CD8-positive, alpha-beta memory T cell (primary cell): ENCODE measurements at regions not wholly inside any gene's neighbourhood (a gene's known extent, or its start where the extent isn't known, plus 50 kb on each side); places are given as distances from the start of the nearest gene placed in this dataset.

Experiments used
- CTCF ChIA-PET: fragments of 350-600 bp; sonication (Branson Sonifier 250); formaldehyde crosslinking; loops from one replicate; lab custom pipeline; 2021; ENCODE audit warnings: antibody characterized with exemption; lab: Charles Lee
- POLR2A ChIA-PET: fragments of 350-600 bp; sonication (Branson Sonifier 250); formaldehyde crosslinking; loops from one replicate; lab custom pipeline; 2021; ENCODE audit warnings: antibody characterized with exemption; lab: Charles Lee
- DNase-seq, 5 donors: peaks; one replicate each; pipeline versions ENCODE4 v3.0.0 to v3.0.0-alpha.2; 2020 to 2022; ENCODE audit warnings: mixed read lengths in 1 of 5
- H3K27ac ChIP-seq: one replicate; pipeline ENCODE4 v1.7.0; 2013; ENCODE audit warnings: low read depth, mild to moderate bottlenecking, low read length, moderate library complexity
- H3K27me3 ChIP-seq: 2 replicates; pipeline ENCODE4 v1.7.0; 2013; ENCODE audit warnings: low read length, mild to moderate bottlenecking; ENCODE audit not compliant: insufficient read depth, poor library complexity, severe bottlenecking
- H3K36me3 ChIP-seq: 2 replicates; pipeline ENCODE4 v1.7.0; 2013; ENCODE audit warnings: mild to moderate bottlenecking, low read length, moderate library complexity; ENCODE audit not compliant: insufficient read depth
- H3K4me1 ChIP-seq: 2 replicates; pipeline ENCODE4 v1.7.0; 2013; ENCODE audit warnings: mild to moderate bottlenecking, low read length, moderate library complexity; ENCODE audit not compliant: insufficient read depth
- H3K4me3 ChIP-seq: 2 replicates; pipeline ENCODE4 v1.7.0; 2013; ENCODE audit warnings: mild to moderate bottlenecking, low read length
- H3K9me3 ChIP-seq: 2 replicates; pipeline ENCODE4 v1.7.0; 2013; ENCODE audit warnings: mild to moderate bottlenecking, low read length
- H3K27ac Mint-ChIP-seq, 8 donors: one replicate each; pipeline ENCODE4 v1.8.0; 2020 to 2021; ENCODE audit warnings: mixed read lengths in 8 of 8, mild to moderate bottlenecking in 6 of 8, inconsistent platforms in 3 of 8, moderate library complexity in 3 of 8
- H3K27me3 Mint-ChIP-seq, 2 donors: one replicate each; pipeline ENCODE4 v1.8.0; 2020 to 2021; ENCODE audit warnings: mixed read lengths in 2 of 2, mild to moderate bottlenecking in 1 of 2, moderate library complexity in 1 of 2
- H3K36me3 Mint-ChIP-seq, 3 donors: one replicate each; pipeline ENCODE4 v1.8.0; 2020 to 2021; ENCODE audit warnings: mixed read lengths in 3 of 3, inconsistent platforms in 1 of 3, mild to moderate bottlenecking in 1 of 3
- H3K4me1 Mint-ChIP-seq, 3 donors: one replicate each; pipeline ENCODE4 v1.8.0; 2020 to 2021; ENCODE audit warnings: mixed read lengths in 3 of 3, inconsistent platforms in 1 of 3, mild to moderate bottlenecking in 1 of 3
- H3K4me3 Mint-ChIP-seq, 7 donors: one replicate each; pipeline ENCODE4 v1.8.0; 2020 to 2021; ENCODE audit warnings: mixed read lengths in 7 of 7, mild to moderate bottlenecking in 6 of 7, moderate library complexity in 4 of 7, inconsistent platforms in 2 of 7
- H3K9me3 Mint-ChIP-seq, 5 donors: one replicate each; pipeline ENCODE4 v1.8.0; 2020 to 2022; ENCODE audit warnings: mixed read lengths in 5 of 5, mild to moderate bottlenecking in 3 of 5, moderate library complexity in 2 of 5, inconsistent platforms in 1 of 5

DNA sequence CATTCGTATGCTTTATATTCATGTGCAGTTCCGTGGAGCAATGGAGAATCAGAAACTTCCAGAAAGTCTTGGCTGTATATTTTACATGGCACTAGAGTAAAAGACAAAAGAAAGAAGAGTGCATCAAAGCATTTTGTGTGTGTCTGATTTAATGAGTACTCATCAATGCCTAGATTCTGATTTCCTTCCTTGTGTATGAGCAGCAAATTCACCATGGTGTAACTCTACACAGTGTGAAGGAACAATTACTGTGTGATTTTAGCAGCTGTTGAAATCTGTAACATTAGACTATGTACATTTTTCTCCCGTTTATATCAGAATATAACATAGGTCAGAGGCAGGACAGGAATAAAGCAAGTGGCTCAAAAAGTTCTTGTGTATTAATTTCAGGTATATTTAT is 102.0 kb upstream of the TSC22D2 start:
- no peak for DNase-seq
- ChIA-PET POLR2A (no interaction called here), CTCF (no interaction called here)
- Mint-ChIP-seq H3K27me3 (peaks cover 7 to 58% of the 10 kb centered on the region in 2 donors), H3K36me3 (no peaks in the 10 kb centered on the region), H3K4me3 (no peak overlapping the region), H3K9me3 (no peaks in the 10 kb centered on the region), H3K4me1 (no peaks in the 10 kb centered on the region), H3K27ac (no peak overlapping the region)
- Histone ChIP-seq H3K27me3 (no peaks in the 10 kb centered on the region), H3K4me1 (no peaks in the 10 kb centered on the region), H3K36me3 (no peaks in the 10 kb centered on the region), H3K4me3 (no peak overlapping the region), H3K27ac (no peak overlapping the region), H3K9me3 (no peaks in the 10 kb centered on the region)

DNA sequence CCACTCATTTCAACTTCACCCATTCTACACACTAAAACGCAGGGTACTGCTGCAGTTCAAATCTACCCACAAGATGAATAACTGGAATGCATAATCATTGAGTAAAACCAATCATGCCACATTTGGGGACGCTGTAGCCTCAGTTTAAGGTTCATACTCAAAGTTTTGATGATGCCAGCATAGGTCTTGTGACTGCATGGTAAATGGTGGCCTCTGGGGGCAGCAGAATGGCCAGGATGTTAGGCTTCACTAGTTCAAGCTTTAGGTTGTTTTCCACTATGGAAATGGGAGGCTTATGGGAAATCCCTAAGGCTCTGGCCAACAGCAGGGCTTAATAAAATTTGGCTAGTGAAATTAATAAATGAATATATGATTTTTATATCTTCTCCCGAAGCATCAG is 104.3 kb upstream of the TSC22D2 start:
- no peaks in the 10 kb centered on the region for H3K27me3 ChIP-seq
- H3K4me3 ChIP-seq: no peak overlapping the region
- Mint-ChIP-seq H3K4me3 (no peak overlapping the region), H3K9me3 (no peaks in the 10 kb centered on the region), H3K4me1 (no peaks in the 10 kb centered on the region), H3K27ac (no peak overlapping the region), H3K27me3 (peaks cover 1 to 64% of the 10 kb centered on the region in 2 donors), H3K36me3 (no peaks in the 10 kb centered on the region)
- H3K9me3 ChIP-seq: no peaks in the 10 kb centered on the region
- H3K4me1 ChIP-seq: no peaks in the 10 kb centered on the region
- POLR2A ChIA-PET: no interaction called here
- no peak overlapping the region for H3K27ac ChIP-seq
- DNase-seq: no peak
- no peaks in the 10 kb centered on the region for H3K36me3 ChIP-seq
- CTCF ChIA-PET: interaction anchor here (0.8 kb wide), 1 partner anchor 14 kb away, joined by 3 read pairs; no protein-coding TSS in a partner anchor

DNA sequence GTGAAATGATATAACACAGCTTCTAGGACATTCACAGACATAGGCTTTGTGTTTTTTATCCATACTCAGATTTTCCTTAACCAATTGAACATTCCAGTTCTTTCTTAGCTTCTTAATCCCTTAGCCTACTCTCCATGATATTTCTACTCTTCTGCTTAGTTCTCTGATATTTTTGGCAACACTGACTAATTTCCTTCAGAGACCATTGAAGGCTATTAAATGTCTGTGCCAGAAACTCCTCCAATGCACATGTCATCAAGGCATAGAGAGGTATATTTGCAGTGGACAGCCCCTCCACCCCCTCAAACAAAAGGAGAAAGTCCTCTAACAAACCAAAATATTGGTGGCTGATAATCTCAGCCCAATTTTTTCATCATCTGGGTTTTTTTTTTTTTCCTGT is 105.9 kb upstream of the TSC22D2 start:
- H3K4me1 ChIP-seq: no peaks in the 10 kb centered on the region
- Mint-ChIP-seq H3K27ac (no peak overlapping the region), H3K9me3 (no peaks in the 10 kb centered on the region), H3K36me3 (no peaks in the 10 kb centered on the region), H3K27me3 (peaks cover 1 to 57% of the 10 kb centered on the region in 2 donors), H3K4me3 (no peak overlapping the region), H3K4me1 (no peaks in the 10 kb centered on the region)
- H3K27ac ChIP-seq: no peak overlapping the region
- POLR2A ChIA-PET: no interaction called here
- no peaks in the 10 kb centered on the region for H3K27me3 ChIP-seq
- H3K36me3 ChIP-seq: no peaks in the 10 kb centered on the region
- H3K4me3 ChIP-seq: no peak overlapping the region
- H3K9me3 ChIP-seq: no peaks in the 10 kb centered on the region
- CTCF ChIA-PET: no interaction called here
- no peak for DNase-seq

DNA sequence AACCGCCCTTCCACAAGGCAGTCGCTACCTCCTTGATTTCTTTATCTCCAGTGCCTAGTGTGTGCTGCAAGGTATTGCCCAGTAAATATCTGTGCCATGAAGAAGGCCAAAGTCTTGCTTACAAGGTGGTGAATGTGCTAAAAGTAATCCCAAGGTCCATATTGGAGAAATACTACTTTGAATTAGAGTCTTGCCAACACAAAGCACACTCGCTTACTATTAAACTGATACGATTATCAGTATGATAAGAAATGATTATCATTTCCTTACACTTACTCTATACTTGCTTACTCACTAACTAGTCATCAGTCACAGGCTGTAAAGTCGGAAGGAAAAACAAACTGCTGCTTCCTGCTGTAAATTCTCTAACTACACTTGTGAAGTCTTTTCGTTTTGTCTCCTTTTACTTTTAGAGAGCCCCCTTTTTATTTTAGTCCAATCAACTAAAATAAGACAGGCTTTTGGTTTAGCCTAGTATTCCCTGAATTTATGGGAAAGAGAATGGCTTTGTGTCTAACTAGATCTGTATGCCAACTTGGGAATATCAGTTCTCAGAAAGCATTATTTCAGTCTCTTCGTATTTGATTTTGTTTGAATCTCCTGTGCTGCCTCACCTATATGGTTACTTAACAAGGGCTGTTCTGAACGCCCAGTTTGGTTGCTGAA is 107.1 kb upstream of the TSC22D2 start:
- H3K9me3 ChIP-seq: no peaks in the 10 kb centered on the region
- DNase-seq: no peak
- no peak overlapping the region for H3K27ac ChIP-seq
- no peaks in the 10 kb centered on the region for H3K36me3 ChIP-seq
- CTCF ChIA-PET: no interaction called here
- peaks cover 3% of the 10 kb centered on the region for H3K27me3 ChIP-seq
- H3K4me3 ChIP-seq: no peak overlapping the region
- H3K27ac Mint-ChIP-seq: no peak overlapping the region
- no peaks in the 10 kb centered on the region for H3K4me1 Mint-ChIP-seq
- no peaks in the 10 kb centered on the region for H3K36me3 Mint-ChIP-seq
- H3K4me1 ChIP-seq: no peaks in the 10 kb centered on the region
- no peaks in the 10 kb centered on the region for H3K9me3 Mint-ChIP-seq
- H3K4me3 Mint-ChIP-seq: no peak overlapping the region
- H3K27me3 Mint-ChIP-seq: peaks cover 1 to 53% of the 10 kb centered on the region in 2 donors
- POLR2A ChIA-PET: no interaction called here

DNA sequence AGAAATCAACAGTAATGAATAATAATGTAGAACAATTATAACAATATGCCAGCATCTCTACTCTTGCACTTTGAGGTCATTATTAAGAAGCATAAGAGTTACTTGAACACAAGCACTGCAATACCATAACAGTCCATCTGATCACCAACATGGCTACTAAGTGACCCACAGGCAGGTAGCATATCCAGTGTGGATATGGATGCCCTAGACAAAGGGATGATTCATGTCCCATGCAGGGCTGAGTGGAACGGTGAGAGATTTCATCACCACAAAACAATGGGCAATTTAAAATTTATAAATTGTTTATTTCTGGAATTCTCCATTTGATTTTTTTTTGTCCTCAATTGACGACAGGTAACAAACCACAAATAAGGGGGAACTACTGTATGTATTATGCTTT is 107.7 kb upstream of the TSC22D2 start:
- CTCF ChIA-PET: no interaction called here

DNA sequence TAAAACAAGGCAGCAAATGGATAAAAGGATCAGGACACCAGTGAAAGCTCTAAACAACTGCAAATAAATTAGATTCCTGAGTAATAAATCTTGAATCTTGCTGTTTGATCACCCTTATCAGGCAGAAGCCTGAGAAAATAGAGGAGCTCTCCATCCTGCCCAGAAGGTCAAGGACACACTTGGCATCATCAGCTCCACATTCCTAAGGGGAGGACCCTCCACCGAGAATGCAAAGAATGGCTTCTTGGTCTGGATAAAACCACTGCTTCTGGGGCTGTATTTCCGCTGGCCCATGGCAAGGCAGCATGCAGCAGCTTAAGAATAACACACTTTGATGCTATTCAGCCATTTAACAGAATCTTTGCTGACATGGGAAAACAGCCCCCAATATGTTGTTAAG is 108.9 kb upstream of the TSC22D2 start:
- H3K36me3 ChIP-seq: no peaks in the 10 kb centered on the region
- Mint-ChIP-seq H3K27me3 (peaks cover 3 to 52% of the 10 kb centered on the region in 2 donors), H3K36me3 (no peaks in the 10 kb centered on the region), H3K4me1 (no peaks in the 10 kb centered on the region), H3K27ac (no peak overlapping the region), H3K9me3 (no peaks in the 10 kb centered on the region), H3K4me3 (no peak overlapping the region)
- H3K27me3 ChIP-seq: peaks cover 3% of the 10 kb centered on the region
- no peaks in the 10 kb centered on the region for H3K4me1 ChIP-seq
- H3K27ac ChIP-seq: no peak overlapping the region
- POLR2A ChIA-PET: no interaction called here
- CTCF ChIA-PET: no interaction called here
- no peaks in the 10 kb centered on the region for H3K9me3 ChIP-seq
- no peak overlapping the region for H3K4me3 ChIP-seq
- no peak for DNase-seq

More for the DNA sequence above, 107.7 kb upstream of the TSC22D2 start:
- peaks cover 1 to 52% of the 10 kb centered on the region in 2 donors for H3K27me3 Mint-ChIP-seq
- no peak overlapping the region for H3K4me3 Mint-ChIP-seq
- H3K4me3 ChIP-seq: no peak overlapping the region
- H3K36me3 ChIP-seq: no peaks in the 10 kb centered on the region
- H3K27me3 ChIP-seq: peaks cover 3% of the 10 kb centered on the region
- POLR2A ChIA-PET: no interaction called here
- H3K9me3 Mint-ChIP-seq: no peaks in the 10 kb centered on the region
- DNase-seq: no peak
- no peaks in the 10 kb centered on the region for H3K36me3 Mint-ChIP-seq
- no peak overlapping the region for H3K27ac Mint-ChIP-seq
- H3K4me1 Mint-ChIP-seq: no peaks in the 10 kb centered on the region
- no peaks in the 10 kb centered on the region for H3K4me1 ChIP-seq
- no peak overlapping the region for H3K27ac ChIP-seq
- no peaks in the 10 kb centered on the region for H3K9me3 ChIP-seq

DNA sequence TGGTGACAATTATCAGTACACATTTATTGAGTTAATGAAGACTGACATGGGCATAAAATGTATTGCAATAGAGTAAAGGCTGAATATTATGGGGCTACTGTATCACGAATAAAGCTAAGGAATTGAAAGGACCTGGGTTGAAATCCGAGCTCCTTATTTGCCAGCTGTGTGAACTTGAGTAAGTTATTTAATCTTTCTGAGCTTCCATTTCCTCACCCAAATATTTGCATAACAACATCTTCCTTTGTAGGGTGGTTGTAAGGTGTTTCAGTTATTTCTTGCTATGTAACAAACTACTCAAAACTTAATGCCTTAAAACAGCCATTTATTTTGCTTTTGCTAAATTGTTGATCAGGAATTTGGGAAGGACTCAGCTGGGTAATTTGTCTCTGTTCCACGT is 111.1 kb upstream of the TSC22D2 start:
- no peak overlapping the region for H3K27ac ChIP-seq
- peaks cover 9 to 47% of the 10 kb centered on the region in 2 donors for H3K27me3 Mint-ChIP-seq
- H3K27ac Mint-ChIP-seq: no peak overlapping the region
- POLR2A ChIA-PET: no interaction called here
- no peaks in the 10 kb centered on the region for H3K4me1 ChIP-seq
- DNase-seq: no peak
- H3K9me3 ChIP-seq: no peaks in the 10 kb centered on the region
- H3K4me3 ChIP-seq: no peak overlapping the region
- peaks cover 3% of the 10 kb centered on the region for H3K27me3 ChIP-seq
- no peaks in the 10 kb centered on the region for H3K4me1 Mint-ChIP-seq
- no peaks in the 10 kb centered on the region for H3K9me3 Mint-ChIP-seq
- CTCF ChIA-PET: interaction anchor here (1.2 to 2.5 kb wide), 3 partner anchors 11 to 200 kb away, joined by 3 to 9 read pairs (median 6); no protein-coding TSS in a partner anchor
- no peak overlapping the region for H3K4me3 Mint-ChIP-seq
- no peaks in the 10 kb centered on the region for H3K36me3 Mint-ChIP-seq
- no peaks in the 10 kb centered on the region for H3K36me3 ChIP-seq

DNA sequence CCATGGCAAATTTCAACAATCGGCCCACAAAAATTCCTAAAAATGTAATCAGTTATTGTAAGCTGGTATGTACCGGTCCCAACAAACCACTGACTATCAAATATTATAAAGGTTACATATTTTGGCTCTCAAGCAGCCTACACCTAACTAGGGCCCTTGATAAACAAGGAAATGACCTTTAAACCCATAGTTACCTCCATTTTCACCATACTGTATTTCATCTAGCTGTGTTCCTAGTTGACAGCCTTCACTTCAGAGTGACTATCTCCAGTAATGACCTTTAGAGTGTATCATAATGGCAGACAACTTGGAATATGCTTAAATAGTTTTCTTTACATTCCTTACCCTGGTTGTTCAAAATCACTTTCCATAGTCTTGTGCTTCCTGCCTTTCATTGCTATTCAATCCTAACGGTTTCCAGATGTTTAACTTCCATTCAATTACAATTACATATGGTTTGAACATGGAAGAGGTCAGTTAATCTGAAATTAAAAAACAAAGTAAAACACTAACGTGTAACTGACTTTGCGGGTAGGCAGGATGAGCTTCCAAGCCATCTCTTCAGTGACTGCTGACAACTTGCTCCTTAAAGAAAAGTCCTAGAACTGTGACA is 111.9 kb upstream of the TSC22D2 start:
- DNase-seq: no peak
- CTCF ChIA-PET: interaction anchor here (1.2 to 2.5 kb wide), 3 partner anchors 15 to 200 kb away, joined by 3 to 9 read pairs (median 3); no protein-coding TSS in a partner anchor
- H3K27ac Mint-ChIP-seq: no peak overlapping the region
- H3K4me1 Mint-ChIP-seq: no peaks in the 10 kb centered on the region
- Histone ChIP-seq H3K36me3 (no peaks in the 10 kb centered on the region), H3K4me1 (no peaks in the 10 kb centered on the region), H3K9me3 (no peaks in the 10 kb centered on the region), H3K27ac (no peak overlapping the region), H3K27me3 (peaks cover 3% of the 10 kb centered on the region), H3K4me3 (no peak overlapping the region)
- no peaks in the 10 kb centered on the region for H3K9me3 Mint-ChIP-seq
- POLR2A ChIA-PET: no interaction called here
- H3K4me3 Mint-ChIP-seq: no peak overlapping the region
- H3K36me3 Mint-ChIP-seq: no peaks in the 10 kb centered on the region
- H3K27me3 Mint-ChIP-seq: peaks cover 14 to 51% of the 10 kb centered on the region in 2 donors
